Globus pallidus (tissue), 1 donor: ENCODE measurements at regions not wholly inside any gene's neighbourhood (a gene's known extent, or its start where the extent isn't known, plus 50 kb on each side); places are given as distances from the start of the nearest gene placed in this dataset.
A peak's percentile ranks its signal among the peaks of the same experiment; 100 is the strongest.
"Not testable (repeated sequence)": the region's sequence is repeated elsewhere in the genome, so short reads cannot be mapped to it uniquely, and the experiment has no call there.

Experiments used
- DNase-seq: peaks from one replicate; pipeline ENCODE4 v3.0.0-alpha.2; 2015; ENCODE audit warnings: low spot score

GRCh38 chr3:40645883-40646282 is 121.1 kb downstream of the ZNF621 start:
- DNase-seq: no peak

GRCh38 chr3:40649346-40649745 is 124.6 kb downstream of the ZNF621 start:
- no peak for DNase-seq

- no peak for DNase-seq
Observed at GRCh38 chr3:40652072-40652471, 127.3 kb downstream of the ZNF621 start.

GRCh38 chr3:40653001-40653400 is 128.2 kb downstream of the ZNF621 start:
- DNase-seq: no peak

GRCh38 chr3:40653878-40654277 is 129.1 kb downstream of the ZNF621 start:
- no peak for DNase-seq

GRCh38 chr3:40655551-40655950 is 130.8 kb downstream of the ZNF621 start:
- no peak for DNase-seq

GRCh38 chr3:40657623-40658022 is 132.9 kb downstream of the ZNF621 start:
- DNase-seq: no peak

GRCh38 chr3:40658305-40658704 is 133.5 kb downstream of the ZNF621 start:
- no peak for DNase-seq

GRCh38 chr3:40660554-40660953 is 135.8 kb downstream of the ZNF621 start:
- no peak for DNase-seq

- no peak for DNase-seq
Observed at GRCh38 chr3:40661284-40661683, 136.5 kb downstream of the ZNF621 start.

- DNase-seq: no peak
Observed at GRCh38 chr3:40663280-40663679, 138.5 kb downstream of the ZNF621 start.

- no peak for DNase-seq
Observed at GRCh38 chr3:40669176-40669575, 144.4 kb downstream of the ZNF621 start.

GRCh38 chr3:40672861-40673260 is 148.1 kb downstream of the ZNF621 start:
- DNase-seq: no peak

GRCh38 chr3:40677321-40677720 is 152.6 kb downstream of the ZNF621 start:
- DNase-seq: no peak

- DNase-seq: no peak
Observed at GRCh38 chr3:40677749-40678148, 153.0 kb downstream of the ZNF621 start.

GRCh38 chr3:40679290-40679689 is 154.5 kb downstream of the ZNF621 start:
- no peak for DNase-seq

GRCh38 chr3:40680685-40681657 is 156.2 kb downstream of the ZNF621 start:
- no peak for DNase-seq

- no peak for DNase-seq
Observed at GRCh38 chr3:40681658-40682055, 156.9 kb downstream of the ZNF621 start.

- DNase-seq: no peak
Observed at GRCh38 chr3:40689837-40690236, 165.1 kb downstream of the ZNF621 start.

GRCh38 chr3:40690749-40691451 is 166.1 kb downstream of the ZNF621 start:
- DNase-seq: peak; percentile 38

- no peak for DNase-seq
Observed at GRCh38 chr3:40691452-40691861, 166.7 kb downstream of the ZNF621 start.

GRCh38 chr3:40695848-40696247 is 171.1 kb downstream of the ZNF621 start:
- DNase-seq: no peak

GRCh38 chr3:40698611-40699010 is 173.9 kb downstream of the ZNF621 start:
- not testable (repeated sequence) for DNase-seq
